ENCODE measurements at regions not wholly inside any gene's neighbourhood (a gene's known extent, or its start where the extent isn't known, plus 50 kb on each side); places are given as distances from the start of the nearest gene placed in this dataset.

GRCh38 chr3:143207338-143207961 lies 87.9 kb downstream of the CHST2 start:
- DNase-seq (ENCODE audit: low spot score) (peak; percentile 35), FAIRE-seq (no peak)

GRCh38 chr3:143208976-143209714 lies 89.6 kb downstream of the CHST2 start:
- DNase-seq (ENCODE audit: low spot score) = no peak
- no peak for FAIRE-seq

- FAIRE-seq = no peak
- no peak for DNase-seq (ENCODE audit: low spot score)
Observed at GRCh38 chr3:143209715-143210059, 90.1 kb downstream of the CHST2 start.

GRCh38 chr3:143210141-143210540 lies 90.6 kb downstream of the CHST2 start:
- no peak for DNase-seq (ENCODE audit: low spot score)

GRCh38 chr3:143215059-143215458 lies 95.5 kb downstream of the CHST2 start:
- FAIRE-seq (no peak), DNase-seq (ENCODE audit: low spot score) (no peak)

More at GRCh38 chr3:143210141-143210540, 90.6 kb downstream of the CHST2 start:
- FAIRE-seq = no peak
